ENCODE measurements at regions not wholly inside any gene's neighbourhood (a gene's known extent, or its start where the extent isn't known, plus 50 kb on each side); places are given as distances from the start of the nearest gene placed in this dataset.
A peak's percentile ranks its signal among the peaks of the same experiment; 100 is the strongest.
"Not testable (repeated sequence)": the region's sequence is repeated elsewhere in the genome, so short reads cannot be mapped to it uniquely, and the experiment has no call there.

DNA sequence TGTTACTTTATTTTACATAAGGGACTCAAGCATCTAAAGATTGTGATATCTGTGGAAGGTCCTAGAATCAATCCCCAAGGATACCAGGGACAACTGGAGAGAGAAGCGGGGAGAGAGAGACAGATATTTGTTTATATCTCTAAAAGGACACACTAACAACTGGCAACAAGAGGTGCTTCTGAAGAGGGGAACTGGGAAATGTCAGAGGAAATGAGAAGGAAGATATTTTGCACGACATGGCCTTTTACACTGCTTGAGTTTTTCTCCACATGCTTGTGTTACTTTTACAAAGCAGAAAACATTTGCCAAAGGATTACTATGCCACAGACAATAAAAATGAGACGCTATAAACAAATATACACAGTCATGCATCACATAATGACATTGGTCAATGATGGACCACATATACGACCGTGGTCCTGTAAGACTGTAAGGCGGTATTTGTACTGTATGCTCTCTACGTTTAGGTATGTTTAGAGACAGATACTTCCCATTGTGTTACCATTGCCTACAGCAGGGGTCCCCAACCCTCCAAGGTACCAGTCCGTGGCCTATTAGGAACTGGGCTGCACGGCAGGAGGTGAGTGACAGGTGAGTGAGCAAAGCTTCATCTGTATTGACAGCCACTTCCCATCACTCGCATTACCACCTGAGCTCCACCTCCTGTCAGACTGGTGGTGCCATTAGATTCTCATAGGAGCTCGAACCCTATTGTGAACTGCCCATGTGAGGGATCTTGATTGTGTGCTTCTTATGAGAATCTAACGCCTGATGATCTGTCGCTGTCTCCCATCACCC is 64.6 kb upstream of the PTPN1 start:
- Histone ChIP-seq H3K27ac (ENCODE audit: low read depth, low read length) (no peak overlapping the region), H3K4me1 (ENCODE audit: insufficient read depth, low read length) (peaks cover under 1% of the 10 kb centered on the region; the same call in 1 of the 2 replicates), H3K27me3 (ENCODE audit: insufficient read depth, low read length) (no peaks in the 10 kb centered on the region), H3K4me3 (ENCODE audit: low read length) (no peak overlapping the region), H3K36me3 (ENCODE audit: insufficient read depth, low read length) (no peaks in the 10 kb centered on the region), H3K9me3 (ENCODE audit: insufficient read depth, low read depth, low read length) (no peaks in the 10 kb centered on the region), H3K9ac (ENCODE audit: low read depth, low read length) (no peak overlapping the region)
- 84% methylated on average over 13 of the region's 13 CpGs for WGBS

- 84% methylated on average over 15 of the region's 16 CpGs for WGBS
- Histone ChIP-seq H3K9me3 (ENCODE audit: insufficient read depth, low read depth, low read length) (no peaks in the 10 kb centered on the region), H3K4me3 (ENCODE audit: low read length) (no peak overlapping the region), H3K9ac (ENCODE audit: low read depth, low read length) (no peak overlapping the region), H3K27ac (ENCODE audit: low read depth, low read length) (no peak overlapping the region), H3K4me1 (ENCODE audit: insufficient read depth, low read length) (peaks cover 9% of the 10 kb centered on the region), H3K36me3 (ENCODE audit: insufficient read depth, low read length) (no peaks in the 10 kb centered on the region), H3K27me3 (ENCODE audit: insufficient read depth, low read length) (no peaks in the 10 kb centered on the region)
These were observed 63.7 kb upstream of the PTPN1 start for GRCh38 chr20:50446351-50447101.

DNA sequence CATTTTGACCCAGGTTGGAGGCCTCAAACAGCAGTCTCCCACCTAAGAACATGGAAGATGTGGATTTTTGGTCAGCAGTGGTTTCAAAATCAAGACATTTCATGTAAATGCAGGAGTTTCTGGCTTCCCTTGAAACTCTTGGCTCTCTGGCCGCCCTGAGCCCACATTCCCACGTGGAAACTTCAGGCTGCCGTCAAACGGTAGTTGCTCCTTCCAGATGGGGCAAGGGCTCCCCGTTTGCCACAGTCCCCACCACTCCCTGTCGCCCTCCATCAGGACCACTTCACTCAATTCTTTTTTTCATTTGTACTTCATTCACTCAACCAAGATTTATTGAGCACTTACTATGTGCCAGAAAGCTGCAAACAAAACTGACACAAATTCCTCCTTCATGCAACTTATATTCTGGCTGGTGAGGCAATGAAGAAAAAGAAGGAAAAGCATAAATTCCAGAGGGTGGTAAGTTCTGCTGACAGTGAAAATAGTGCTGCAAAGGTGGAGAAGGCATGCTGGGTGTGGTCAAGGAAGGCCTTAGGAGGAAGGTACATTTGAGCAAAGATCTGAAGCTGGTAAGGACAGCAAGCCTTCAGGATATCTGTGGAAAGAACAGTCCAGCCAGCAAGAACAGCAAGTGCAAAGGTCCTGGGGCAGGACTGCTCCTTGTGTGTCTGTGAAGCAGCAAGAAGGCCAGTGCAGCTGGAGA is 62.9 kb upstream of the PTPN1 start:
- Histone ChIP-seq H3K27me3 (ENCODE audit: insufficient read depth, low read length) (no peaks in the 10 kb centered on the region), H3K36me3 (ENCODE audit: insufficient read depth, low read length) (no peaks in the 10 kb centered on the region), H3K27ac (ENCODE audit: low read depth, low read length) (no peak overlapping the region), H3K4me3 (ENCODE audit: low read length) (no peak overlapping the region), H3K4me1 (ENCODE audit: insufficient read depth, low read length) (peaks cover 11% of the 10 kb centered on the region), H3K9ac (ENCODE audit: low read depth, low read length) (no peak overlapping the region), H3K9me3 (ENCODE audit: insufficient read depth, low read depth, low read length) (no peaks in the 10 kb centered on the region)
- 82% methylated on average over 6 of the region's 6 CpGs for WGBS

- 96% methylated on average over 5 of the region's 7 CpGs for WGBS
- no peaks in the 10 kb centered on the region for H3K27me3 ChIP-seq (ENCODE audit: insufficient read depth, low read length)
- no peaks in the 10 kb centered on the region for H3K9me3 ChIP-seq (ENCODE audit: insufficient read depth, low read depth, low read length)
These were observed 62.4 kb upstream of the PTPN1 start for GRCh38 chr20:50447817-50448216.

DNA sequence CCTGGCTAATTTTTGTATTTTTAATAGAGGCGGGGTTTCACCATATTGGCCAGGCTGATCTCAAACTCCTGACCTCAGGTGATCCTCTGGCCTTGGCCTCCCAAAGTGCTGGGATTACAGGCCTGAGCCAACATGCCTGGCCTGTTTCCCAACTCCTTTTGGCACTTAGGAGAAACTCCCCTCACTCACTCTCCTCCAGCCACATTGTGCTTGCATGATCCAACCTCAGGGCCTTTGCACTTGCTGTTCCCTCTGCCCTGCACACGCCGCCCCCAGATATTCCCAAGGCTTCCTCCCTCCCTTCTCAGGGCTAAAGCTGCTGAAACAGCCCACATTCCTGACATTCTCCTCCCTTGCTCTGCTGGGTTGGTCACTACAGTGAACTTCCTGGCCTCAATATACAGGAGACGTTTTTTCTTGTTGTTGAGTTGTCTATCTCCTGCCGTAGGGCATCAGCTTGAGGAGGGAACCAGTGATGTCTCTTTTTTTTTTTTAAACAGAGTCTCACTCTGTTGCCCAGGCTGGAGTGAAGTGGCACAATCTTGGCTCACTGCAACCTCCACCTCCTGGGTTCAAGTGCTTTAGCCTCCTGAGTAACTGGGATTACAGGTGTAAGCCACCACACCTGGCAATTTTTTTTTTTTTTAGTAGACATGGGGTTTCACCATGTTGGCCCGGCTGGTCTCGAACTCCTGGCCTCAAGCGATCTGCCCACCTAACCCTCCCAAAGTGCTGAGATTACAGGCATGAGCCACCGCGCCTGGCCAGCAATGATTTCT is 61.4 kb upstream of the PTPN1 start:
- not testable (repeated sequence) for H3K36me3 ChIP-seq (ENCODE audit: insufficient read depth, low read length); H3K9ac ChIP-seq (ENCODE audit: low read depth, low read length); H3K4me3 ChIP-seq (ENCODE audit: low read length); H3K27ac ChIP-seq (ENCODE audit: low read depth, low read length); H3K9me3 ChIP-seq (ENCODE audit: insufficient read depth, low read depth, low read length); H3K27me3 ChIP-seq (ENCODE audit: insufficient read depth, low read length)
- 91% methylated on average over 10 of the region's 10 CpGs for WGBS
- H3K4me1 ChIP-seq (ENCODE audit: insufficient read depth, low read length), result peaks cover 11% of the 10 kb centered on the region

More at GRCh38 chr20:50447817-50448216, 62.4 kb upstream of the PTPN1 start:
- Histone ChIP-seq H3K9ac (ENCODE audit: low read depth, low read length) (no peak overlapping the region), H3K4me1 (ENCODE audit: insufficient read depth, low read length) (peaks cover 11% of the 10 kb centered on the region), H3K4me3 (ENCODE audit: low read length) (no peak overlapping the region), H3K27ac (ENCODE audit: low read depth, low read length) (no peak overlapping the region), H3K36me3 (ENCODE audit: insufficient read depth, low read length) (no peaks in the 10 kb centered on the region)

DNA sequence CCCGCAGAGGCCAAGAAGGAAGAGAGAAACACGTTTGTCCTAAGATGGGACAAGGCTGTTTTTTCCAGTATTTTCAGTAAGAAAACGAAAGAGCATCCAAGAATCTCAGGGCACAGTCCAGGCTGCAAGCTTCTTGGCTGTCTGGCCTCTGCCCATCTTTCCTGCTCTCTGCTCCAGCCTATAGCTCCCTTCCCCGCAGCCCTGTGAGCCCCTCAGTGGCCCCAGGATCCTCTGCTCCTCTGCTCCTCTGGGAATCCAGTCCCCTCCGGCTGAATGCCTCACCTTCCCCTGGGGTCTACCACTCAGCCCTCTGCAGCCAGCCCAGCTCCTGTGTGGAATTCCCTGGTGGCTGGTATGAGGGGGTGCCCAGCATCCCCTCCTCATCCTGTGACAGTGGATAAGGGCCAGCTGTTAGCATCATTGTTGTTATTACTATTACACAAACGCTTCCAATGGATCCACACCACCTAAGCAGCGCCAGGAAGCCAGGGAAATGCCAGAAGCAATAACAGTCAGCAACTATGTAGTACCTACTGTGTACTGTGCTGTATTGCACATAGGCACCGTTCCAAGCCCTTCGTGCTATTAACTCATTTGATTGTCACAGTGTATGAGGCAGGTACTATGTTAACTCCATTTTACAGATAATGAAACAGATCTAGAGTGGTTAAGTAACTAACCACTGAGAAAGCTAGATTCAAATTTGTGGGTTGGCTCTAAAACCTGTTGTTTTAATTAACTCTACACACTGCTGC is 60.3 kb upstream of the PTPN1 start:
- no peaks in the 10 kb centered on the region for H3K9me3 ChIP-seq (ENCODE audit: insufficient read depth, low read depth, low read length)
- no peak overlapping the region for H3K9ac ChIP-seq (ENCODE audit: low read depth, low read length)
- peaks cover 11% of the 10 kb centered on the region for H3K4me1 ChIP-seq (ENCODE audit: insufficient read depth, low read length)
- WGBS, result 80% methylated on average over 9 of the region's 9 CpGs
- H3K27ac ChIP-seq (ENCODE audit: low read depth, low read length), result no peak overlapping the region
- no peaks in the 10 kb centered on the region for H3K27me3 ChIP-seq (ENCODE audit: insufficient read depth, low read length)
- H3K4me3 ChIP-seq (ENCODE audit: low read length), result no peak overlapping the region
- H3K36me3 ChIP-seq (ENCODE audit: insufficient read depth, low read length), result no peaks in the 10 kb centered on the region

DNA sequence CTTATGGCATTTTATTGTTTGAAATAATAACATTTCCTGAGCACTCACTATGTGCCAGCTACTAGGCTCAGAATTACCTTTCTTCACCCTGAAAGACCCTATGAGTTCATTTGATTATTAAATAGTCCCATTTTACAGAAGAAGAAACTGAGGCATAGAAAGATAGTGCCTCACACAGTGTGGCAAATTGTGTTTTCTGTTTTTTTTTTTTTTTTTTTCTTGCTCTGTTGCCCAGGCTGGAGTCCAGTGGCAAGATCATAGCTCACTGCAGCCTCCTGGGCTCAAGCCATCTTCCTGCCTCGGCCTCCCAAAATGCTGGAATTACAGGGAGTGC is 59.7 kb upstream of the PTPN1 start:
- Histone ChIP-seq H3K9me3 (ENCODE audit: insufficient read depth, low read depth, low read length) (no peaks in the 10 kb centered on the region), H3K36me3 (ENCODE audit: insufficient read depth, low read length) (no peaks in the 10 kb centered on the region), H3K4me1 (ENCODE audit: insufficient read depth, low read length) (peaks cover 11% of the 10 kb centered on the region), H3K4me3 (ENCODE audit: low read length) (no peak overlapping the region), H3K27me3 (ENCODE audit: insufficient read depth, low read length) (no peaks in the 10 kb centered on the region), H3K9ac (ENCODE audit: low read depth, low read length) (no peak overlapping the region), H3K27ac (ENCODE audit: low read depth, low read length) (no peak overlapping the region)
- WGBS, result 90% methylated on average over 1 of the region's 1 CpG

- no peaks in the 10 kb centered on the region for H3K27me3 ChIP-seq (ENCODE audit: insufficient read depth, low read length)
- no peaks in the 10 kb centered on the region for H3K36me3 ChIP-seq (ENCODE audit: insufficient read depth, low read length)
- no peak overlapping the region for H3K4me3 ChIP-seq (ENCODE audit: low read length)
- peak overlapping the region; percentile 31; the same call in 1 of the 2 replicates for H3K9ac ChIP-seq (ENCODE audit: low read depth, low read length)
- H3K4me1 ChIP-seq (ENCODE audit: insufficient read depth, low read length), result peaks cover 11% of the 10 kb centered on the region
- H3K9me3 ChIP-seq (ENCODE audit: insufficient read depth, low read depth, low read length), result no peaks in the 10 kb centered on the region
- 34% methylated on average over 19 of the region's 19 CpGs for WGBS
- H3K27ac ChIP-seq (ENCODE audit: low read depth, low read length), result peak overlapping the region; percentile 39; the same call in 1 of the 2 replicates
These were observed 59.1 kb upstream of the PTPN1 start for GRCh38 chr20:50450881-50451752.

- H3K27me3 ChIP-seq (ENCODE audit: insufficient read depth, low read length); H3K4me3 ChIP-seq (ENCODE audit: low read length); H3K27ac ChIP-seq (ENCODE audit: low read depth, low read length); H3K9ac ChIP-seq (ENCODE audit: low read depth, low read length); H3K36me3 ChIP-seq (ENCODE audit: insufficient read depth, low read length); H3K9me3 ChIP-seq (ENCODE audit: insufficient read depth, low read depth, low read length): not testable (repeated sequence)
- H3K4me1 ChIP-seq (ENCODE audit: insufficient read depth, low read length), result peaks cover 11% of the 10 kb centered on the region
- 84% methylated on average over 9 of the region's 9 CpGs for WGBS
These were observed 58.3 kb upstream of the PTPN1 start for GRCh38 chr20:50451792-50452425.
